IMR-90 (cell line): ENCODE measurements at regions not wholly inside any gene's neighbourhood (a gene's known extent, or its start where the extent isn't known, plus 50 kb on each side); places are given as distances from the start of the nearest gene placed in this dataset.

Experiments used
- ATAC-seq: fragments of 200-7000 bp; cut with Tn5 transposase; 2 replicates; pipeline ENCODE4 v1.9.1; 2020; ENCODE audit warnings: low read depth, mild to moderate bottlenecking, moderate library complexity
- BruUV-seq: library from RNA; stranded (reverse); fragments of 400-500 nt; replicated peaks from 2 replicates; lab custom pipeline; 2021; lab: Mats Ljungman, UMichigan
- CTCF ChIA-PET: fragments of 300-600 bp; formaldehyde crosslinking; extraction: SDS; loops from one replicate; lab custom pipeline; 2021; ENCODE audit warnings: antibody characterized with exemption; lab: Yijun Ruan, JAX
- POLR2A ChIA-PET: fragments of 300-600 bp; sonication (Branson Sonifier 250); formaldehyde crosslinking; loops from one replicate; lab custom pipeline; 2022; ENCODE audit warnings: antibody characterized with exemption; ENCODE audit not compliant: unreplicated experiment; lab: Charles Lee
- DNase-seq: peaks from one replicate; pipeline ENCODE4 v3.0.0; 2013
- H2AFZ ChIP-seq: replicated peaks from 2 replicates; pipeline ENCODE3; 2013; ENCODE audit warnings: low read length, mild to moderate bottlenecking; ENCODE audit not compliant: poor library complexity
- H2AK5ac ChIP-seq: 2 replicates; pipeline ENCODE4 v1.6.1; 2013; ENCODE audit warnings: low read depth, low read length, inconsistent platforms
- H2AK9ac ChIP-seq: replicated peaks from 2 replicates; pipeline ENCODE3; 2013; ENCODE audit warnings: mild to moderate bottlenecking, low read depth, low read length, moderate library complexity; ENCODE audit not compliant: poor library complexity
- H2BK120ac ChIP-seq: 2 replicates; pipeline ENCODE4 v1.6.1; 2013; ENCODE audit warnings: low read depth, low read length, inconsistent platforms
- H2BK15ac ChIP-seq: 3 replicates; pipeline ENCODE4 v1.6.1; 2013; ENCODE audit warnings: low read depth, low read length, inconsistent platforms
- H2BK20ac ChIP-seq: 2 replicates; pipeline ENCODE4 v1.6.1; 2013; ENCODE audit warnings: low read depth, mild to moderate bottlenecking, inconsistent platforms, low read length, moderate library complexity
- H2BK5ac ChIP-seq: 2 replicates; pipeline ENCODE4 v1.6.1; 2013; ENCODE audit warnings: mild to moderate bottlenecking, low read depth, low read length, inconsistent platforms; ENCODE audit not compliant: poor library complexity, severe bottlenecking
- H3K14ac ChIP-seq: replicated peaks from 2 replicates; pipeline ENCODE4 v1.6.1; 2013; ENCODE audit warnings: low read depth, low read length, inconsistent platforms
- H3K18ac ChIP-seq: 2 replicates; pipeline ENCODE4 v1.6.1; 2013; ENCODE audit warnings: low read depth, low read length, control low read depth
- H3K23ac ChIP-seq: 2 replicates; pipeline ENCODE4 v1.6.1; 2013; ENCODE audit warnings: low read depth, low read length, inconsistent platforms
- H3K27ac ChIP-seq: 2 replicates; pipeline ENCODE4 v1.5.1; 2013; ENCODE audit warnings: mild to moderate bottlenecking, control low read depth, low read length; ENCODE audit not compliant: insufficient read depth
- H3K27me3 ChIP-seq: 2 replicates; pipeline ENCODE4 v1.6.1; 2013; ENCODE audit warnings: low read length; ENCODE audit not compliant: control insufficient read depth, insufficient read depth
- H3K36me3 ChIP-seq: 2 replicates; pipeline ENCODE4 v1.6.1; 2013; ENCODE audit warnings: low read length, mixed read lengths; ENCODE audit not compliant: control insufficient read depth, insufficient read depth
- H3K4ac ChIP-seq: 2 replicates; pipeline ENCODE4 v1.6.1; 2013; ENCODE audit warnings: low read depth, low read length, inconsistent platforms
- H3K4me1 ChIP-seq: 2 replicates; pipeline ENCODE4 v1.6.1; 2013; ENCODE audit warnings: low read length, mixed read lengths; ENCODE audit not compliant: control insufficient read depth, insufficient read depth
- H3K4me2 ChIP-seq: 2 replicates; pipeline ENCODE4 v1.6.1; 2013; ENCODE audit warnings: low read depth, mild to moderate bottlenecking, control low read depth, low read length, moderate library complexity
- H3K4me3 ChIP-seq: 2 replicates; pipeline ENCODE4 v1.5.1; 2013; ENCODE audit warnings: low read depth, mild to moderate bottlenecking, control low read depth, low read length, moderate library complexity; ENCODE audit not compliant: insufficient read depth
- H3K56ac ChIP-seq: 2 replicates; pipeline ENCODE4 v1.6.1; 2013; ENCODE audit warnings: low read length, inconsistent platforms; ENCODE audit not compliant: insufficient read depth; ENCODE audit errors: extremely low read depth
- H3K79me1 ChIP-seq, 2 experiments: 2 replicates each; pipeline ENCODE4 v1.6.1; 2013; ENCODE audit warnings: low read length in 2 of 2, inconsistent platforms in 1 of 2, low read depth in 1 of 2
- H3K9ac ChIP-seq: 2 replicates; pipeline ENCODE4 v1.6.1; 2013; ENCODE audit warnings: low read depth, low read length, control low read depth
- H3K9me1 ChIP-seq: 2 replicates; pipeline ENCODE4 v1.6.1; 2013; ENCODE audit warnings: low read length, inconsistent platforms; ENCODE audit not compliant: insufficient read depth
- H3K9me3 ChIP-seq: 2 replicates; pipeline ENCODE4 v1.6.1; 2013; ENCODE audit warnings: low read length; ENCODE audit not compliant: control insufficient read depth, insufficient read depth
- H4K20me1 ChIP-seq: 2 replicates; pipeline ENCODE4 v1.6.1; 2013; ENCODE audit warnings: low read length, inconsistent platforms; ENCODE audit not compliant: insufficient read depth
- H4K5ac ChIP-seq: 2 replicates; pipeline ENCODE4 v1.6.1; 2013; ENCODE audit warnings: mild to moderate bottlenecking, low read depth, low read length, control low read depth
- H4K8ac ChIP-seq, 2 experiments: 2 replicates each; pipeline ENCODE4 v1.6.1; 2013; ENCODE audit warnings: low read depth in 2 of 2, low read length in 2 of 2, control low read depth in 1 of 2, inconsistent platforms in 1 of 2
- H4K91ac ChIP-seq: 2 replicates; pipeline ENCODE4 v1.6.1; 2013; ENCODE audit warnings: low read depth, low read length, inconsistent platforms; ENCODE audit not compliant: insufficient read depth
- BHLHE40 ChIP-seq: fragments of 150-350 bp; IDR thresholded peaks from 2 replicates; pipeline ENCODE4 v1.6.1; 2016; ENCODE audit warnings: mild to moderate bottlenecking, low read depth, low read length
- RAD21 ChIP-seq: IDR thresholded peaks from 2 replicates; pipeline ENCODE4 v1.6.1; 2012; ENCODE audit warnings: low read length, improper control_type of control experiment
- RFX5 ChIP-seq: IDR thresholded peaks from 2 replicates; pipeline ENCODE4 v1.8.0; 2012; ENCODE audit warnings: low read depth, mild to moderate bottlenecking, low read length, moderate library complexity
- SMC3 ChIP-seq: fragments of 150-350 bp; IDR thresholded peaks from 2 replicates; pipeline ENCODE4 v1.6.1; 2016; ENCODE audit warnings: low read depth, mild to moderate bottlenecking, antibody characterized with exemption, low read length, moderate library complexity
- WGBS, 2 experiments: methylation state at CpG; one replicate each; pipeline versions ENCODE4 v1.1.5 to v1.1.7; 2013; ENCODE audit warnings: missing lambda C conversion rate in 2 of 2; ENCODE audit not compliant: insufficient read length in 1 of 2; ENCODE audit errors: extremely low coverage in 2 of 2; 5-methylcytosine and 5-hydroxymethylcytosine counted together
- dilution Hi-C: fragments of 300-500 bp; cut with HindIII; formaldehyde crosslinking; loops from one replicate; pipeline ENCODE4 v1.14.3; 2018; ENCODE audit warnings: low sequenced_read_pairs; ENCODE audit not compliant: unreplicated experiment
- in situ Hi-C: fragments of 300-500 bp; cut with MboI; formaldehyde crosslinking; loops from 3 replicates; pipeline ENCODE4 v1.14.3; 2019; ENCODE audit warnings: low sequenced_read_pairs, inconsistent platforms, mixed read lengths
- intact Hi-C: fragments of 100-400 bp; cut with micrococcal nuclease; formaldehyde crosslinking; loops from 2 replicates; pipeline ENCODE4 v1.10.0; 2022

DNA sequence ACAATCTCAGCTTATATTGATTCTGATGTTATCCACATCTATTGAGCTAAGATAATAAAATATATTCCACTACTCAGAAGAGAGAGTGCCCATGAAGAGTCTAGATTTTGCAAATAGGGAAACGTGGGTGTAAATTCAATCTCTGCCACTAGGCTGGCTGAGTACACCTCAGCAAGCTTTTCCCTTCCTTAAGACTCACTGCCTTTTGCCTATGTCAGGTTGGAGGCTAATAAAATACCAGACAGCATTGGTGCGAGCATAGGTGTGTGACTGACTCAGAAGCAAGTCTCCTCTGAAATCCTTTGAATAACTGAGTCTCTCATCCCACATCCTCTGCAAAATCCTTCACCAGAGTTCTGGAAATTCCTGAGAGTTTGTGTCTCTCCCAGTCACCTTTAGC is 405.4 kb upstream of the CPEB2 start:
- Histone ChIP-seq H3K9ac (no peak overlapping the region), H3K23ac (no peak overlapping the region), H4K8ac (no peak overlapping the region), H4K5ac (no peak overlapping the region), H2AK9ac (no peak overlapping the region), H2AFZ (no peak overlapping the region), H3K18ac (no peak overlapping the region), H4K91ac (no peak overlapping the region), H3K4me2 (no peak overlapping the region), H2BK5ac (no peak overlapping the region), H3K27me3 (no peaks in the 10 kb centered on the region), H3K56ac (no peak overlapping the region), H2BK20ac (no peak overlapping the region), H3K79me1 (no peaks in the 10 kb centered on the region), H2BK15ac (no peak overlapping the region), H3K4me3 (no peak overlapping the region), H4K20me1 (no peaks in the 10 kb centered on the region), H3K4me1 (no peaks in the 10 kb centered on the region), H3K9me1 (no peaks in the 10 kb centered on the region), H3K36me3 (no peaks in the 10 kb centered on the region), H3K4ac (no peak overlapping the region), H2AK5ac (no peak overlapping the region), H3K9me3 (no peaks in the 10 kb centered on the region; the same call in 1 of the 2 replicates), H2BK120ac (no peak overlapping the region), H3K14ac (no peak overlapping the region), H3K27ac (no peak overlapping the region)
- POLR2A ChIA-PET: no interaction called here
- ATAC-seq (no peak), DNase-seq (no peak)
- intact Hi-C loops: no loop called here
- CTCF ChIA-PET: no interaction called here
- in situ Hi-C loops: no loop called here
- BruUV-seq: no TSS peak
- WGBS, 2 experiments: no CpG with 5 or more reads among the region's 2 CpGs
- TF ChIP-seq RAD21 (no peak), BHLHE40 (no peak), SMC3 (no peak), RFX5 (no peak)
- dilution Hi-C loops: no loop called here
